Caco-2 (cell line): ENCODE measurements at regions not wholly inside any gene's neighbourhood (a gene's known extent, or its start where the extent isn't known, plus 50 kb on each side); places are given as distances from the start of the nearest gene placed in this dataset.

Experiments used
- BruUV-seq: library from RNA; stranded (reverse); fragments of 400-500 nt; replicated peaks from 2 replicates; lab custom pipeline; 2021; lab: Mats Ljungman, UMichigan
- CTCF ChIA-PET: fragments of 300-600 bp; sonication (Branson Sonifier 250); formaldehyde crosslinking; loops from one replicate; lab custom pipeline; 2022; ENCODE audit warnings: antibody characterized with exemption; lab: Charles Lee
- POLR2A ChIA-PET: fragments of 300-600 bp; sonication (Branson Sonifier 250); formaldehyde crosslinking; loops from one replicate; lab custom pipeline; 2022; ENCODE audit warnings: antibody characterized with exemption; lab: Charles Lee
- DNase-seq, 2 experiments: peaks; one replicate each; pipeline versions ENCODE4 v3.0.0 to v3.0.0-alpha.2; 2020 to 2022
- H3K27me3 ChIP-seq: replicated peaks from 2 replicates; pipeline ENCODE4 v1.6.0; 2011; ENCODE audit warnings: low read length; ENCODE audit not compliant: control insufficient read depth, insufficient read depth
- H3K36me3 ChIP-seq: 2 replicates; pipeline ENCODE4 v1.5.1; 2011; ENCODE audit warnings: low read length; ENCODE audit not compliant: control insufficient read depth, insufficient read depth
- H3K4me1 ChIP-seq: fragments of 250-450 bp; sonication (Bioruptor Pico); 2 replicates; pipeline ENCODE4 v1.5.1; 2020; ENCODE audit warnings: mild to moderate bottlenecking
- H3K4me3 ChIP-seq: 2 replicates; pipeline ENCODE4 v1.5.1; 2011; ENCODE audit warnings: low read depth, mild to moderate bottlenecking, control low read depth, low read length
- H3K9me3 ChIP-seq: fragments of 250-450 bp; sonication (Bioruptor Pico); 2 replicates; pipeline ENCODE4 v1.5.1; 2020; ENCODE audit warnings: mild to moderate bottlenecking, moderate library complexity
- H3K27ac Mint-ChIP-seq: one replicate; pipeline ENCODE4 v1.8.0; 2022; ENCODE audit warnings: mixed read lengths; ENCODE audit not compliant: unreplicated experiment
- H3K27me3 Mint-ChIP-seq: one replicate; pipeline ENCODE4 v1.8.0; 2022; ENCODE audit warnings: mixed read lengths; ENCODE audit not compliant: insufficient read depth, unreplicated experiment
- H3K36me3 Mint-ChIP-seq: one replicate; pipeline ENCODE4 v1.8.0; 2022; ENCODE audit warnings: mild to moderate bottlenecking, mixed read lengths; ENCODE audit not compliant: insufficient read depth, unreplicated experiment
- H3K4me1 Mint-ChIP-seq: one replicate; pipeline ENCODE4 v1.8.0; 2022; ENCODE audit warnings: low read depth, mixed read lengths; ENCODE audit not compliant: unreplicated experiment
- H3K4me3 Mint-ChIP-seq: one replicate; pipeline ENCODE4 v1.8.0; 2022; ENCODE audit warnings: mild to moderate bottlenecking, moderate library complexity, mixed read lengths; ENCODE audit not compliant: unreplicated experiment
- H3K9me3 Mint-ChIP-seq: one replicate; pipeline ENCODE4 v1.8.0; 2022; ENCODE audit warnings: mixed read lengths; ENCODE audit not compliant: unreplicated experiment
- intact Hi-C: fragments of 100-400 bp; cut with micrococcal nuclease; formaldehyde crosslinking; loops from one replicate; pipeline ENCODE4 v1.10.0; 2022; ENCODE audit not compliant: unreplicated experiment
- TF ChIP-seq, protein P1 (sequence below), 2 experiments: fragments of 200-600 bp in 1 of 2; IDR thresholded peaks; 1 replicate in 1 of 2; 2 replicates in 1 of 2; pipeline versions ENCODE4 v1.5.1 to v1.8.0; 2011 to 2022; ENCODE audit warnings: antibody characterized with exemption in 1 of 2, control low read depth in 1 of 2, inconsistent platforms in 1 of 2, low read depth in 1 of 2, low read length in 1 of 2, mild to moderate bottlenecking in 1 of 2, moderate library complexity in 1 of 2; ENCODE audit not compliant: insufficient read depth in 1 of 2, severe bottlenecking in 1 of 2, unreplicated experiment in 1 of 2

GRCh38 chr2:6496376-6496775, 369.3 kb downstream of the CMPK2 start:
- Mint-ChIP-seq H3K4me3 (no peak overlapping the region), H3K27ac (no peak overlapping the region), H3K9me3 (no peaks in the 10 kb centered on the region), H3K36me3 (no peaks in the 10 kb centered on the region), H3K4me1 (no peaks in the 10 kb centered on the region), H3K27me3 (peaks cover 6% of the 10 kb centered on the region)
- intact Hi-C loops, result no loop called here
- no peaks in the 10 kb centered on the region for H3K4me1 ChIP-seq
- CTCF ChIA-PET, result no interaction called here
- TF ChIP-seq, protein P1, sequence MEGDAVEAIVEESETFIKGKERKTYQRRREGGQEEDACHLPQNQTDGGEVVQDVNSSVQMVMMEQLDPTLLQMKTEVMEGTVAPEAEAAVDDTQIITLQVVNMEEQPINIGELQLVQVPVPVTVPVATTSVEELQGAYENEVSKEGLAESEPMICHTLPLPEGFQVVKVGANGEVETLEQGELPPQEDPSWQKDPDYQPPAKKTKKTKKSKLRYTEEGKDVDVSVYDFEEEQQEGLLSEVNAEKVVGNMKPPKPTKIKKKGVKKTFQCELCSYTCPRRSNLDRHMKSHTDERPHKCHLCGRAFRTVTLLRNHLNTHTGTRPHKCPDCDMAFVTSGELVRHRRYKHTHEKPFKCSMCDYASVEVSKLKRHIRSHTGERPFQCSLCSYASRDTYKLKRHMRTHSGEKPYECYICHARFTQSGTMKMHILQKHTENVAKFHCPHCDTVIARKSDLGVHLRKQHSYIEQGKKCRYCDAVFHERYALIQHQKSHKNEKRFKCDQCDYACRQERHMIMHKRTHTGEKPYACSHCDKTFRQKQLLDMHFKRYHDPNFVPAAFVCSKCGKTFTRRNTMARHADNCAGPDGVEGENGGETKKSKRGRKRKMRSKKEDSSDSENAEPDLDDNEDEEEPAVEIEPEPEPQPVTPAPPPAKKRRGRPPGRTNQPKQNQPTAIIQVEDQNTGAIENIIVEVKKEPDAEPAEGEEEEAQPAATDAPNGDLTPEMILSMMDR (IDR thresholded peaks at IDR 0.05; ENCODE audit: insufficient read depth in 1 of 2, low read depth in 1 of 2, low read length in 1 of 2, severe bottlenecking in 1 of 2, unreplicated experiment in 1 of 2), result no peak
- BruUV-seq, result no TSS peak
- POLR2A ChIA-PET, result no interaction called here
- no peaks in the 10 kb centered on the region for H3K9me3 ChIP-seq
- H3K27me3 ChIP-seq, result no peaks in the 10 kb centered on the region
- H3K4me3 ChIP-seq, result no peak overlapping the region
- no peaks in the 10 kb centered on the region for H3K36me3 ChIP-seq
- no peak for DNase-seq

GRCh38 chr2:6497048-6497447, 368.7 kb downstream of the CMPK2 start:
- Mint-ChIP-seq H3K9me3 (no peaks in the 10 kb centered on the region), H3K4me3 (no peak overlapping the region), H3K36me3 (no peaks in the 10 kb centered on the region), H3K27me3 (peaks cover 6% of the 10 kb centered on the region), H3K27ac (no peak overlapping the region), H3K4me1 (no peaks in the 10 kb centered on the region)
- no peak for DNase-seq
- ChIA-PET POLR2A (no interaction called here), CTCF (no interaction called here)
- BruUV-seq, result no TSS peak
- Histone ChIP-seq H3K36me3 (no peaks in the 10 kb centered on the region), H3K27me3 (no peaks in the 10 kb centered on the region), H3K4me1 (no peaks in the 10 kb centered on the region), H3K9me3 (no peaks in the 10 kb centered on the region), H3K4me3 (no peak overlapping the region)
- TF ChIP-seq, protein P1 (IDR thresholded peaks at IDR 0.05; ENCODE audit: insufficient read depth in 1 of 2, low read depth in 1 of 2, low read length in 1 of 2, severe bottlenecking in 1 of 2, unreplicated experiment in 1 of 2), result no peak
- intact Hi-C loops, result no loop called here

DNA sequence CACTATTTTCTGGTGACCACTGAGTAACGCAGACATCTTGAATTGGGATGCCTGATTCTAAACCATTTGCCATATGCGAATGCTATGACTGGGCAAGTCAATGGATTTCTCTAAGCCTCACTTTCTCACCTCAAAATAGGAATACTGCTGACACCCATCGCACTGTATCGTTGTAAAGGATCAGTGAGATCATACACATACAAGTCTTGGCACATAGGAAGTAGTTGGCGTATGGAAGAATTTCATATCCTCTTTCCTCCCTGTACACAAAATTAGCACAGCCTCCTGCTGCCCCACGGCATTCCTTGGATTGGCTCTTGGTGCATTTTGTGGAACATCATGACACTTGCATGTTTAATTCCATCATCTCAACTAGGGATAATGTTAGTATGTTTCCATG, 366.9 kb downstream of the CMPK2 start:
- intact Hi-C loops, result no loop called here
- no peaks in the 10 kb centered on the region for H3K9me3 Mint-ChIP-seq
- DNase-seq, result no peak
- TF ChIP-seq, protein P1 (IDR thresholded peaks at IDR 0.05; ENCODE audit: insufficient read depth in 1 of 2, low read depth in 1 of 2, low read length in 1 of 2, severe bottlenecking in 1 of 2, unreplicated experiment in 1 of 2), result no peak
- no peak overlapping the region for H3K27ac Mint-ChIP-seq
- Histone ChIP-seq H3K4me1 (no peaks in the 10 kb centered on the region), H3K36me3 (no peaks in the 10 kb centered on the region), H3K4me3 (no peak overlapping the region), H3K27me3 (no peaks in the 10 kb centered on the region), H3K9me3 (no peaks in the 10 kb centered on the region)
- no peaks in the 10 kb centered on the region for H3K36me3 Mint-ChIP-seq
- ChIA-PET POLR2A (no interaction called here), CTCF (no interaction called here)
- no peaks in the 10 kb centered on the region for H3K4me1 Mint-ChIP-seq
- no peak overlapping the region for H3K4me3 Mint-ChIP-seq
- no TSS peak for BruUV-seq
- H3K27me3 Mint-ChIP-seq, result peaks cover 6% of the 10 kb centered on the region
